ENCODE measurements at regions not wholly inside any gene's neighbourhood (a gene's known extent, or its start where the extent isn't known, plus 50 kb on each side); places are given as distances from the start of the nearest gene placed in this dataset.

- no peaks in the 10 kb centered on the region for H3K9me3 ChIP-seq
- intact Hi-C loops (cut with DNase I) = no loop called here
- H3K4me1 ChIP-seq = no peaks in the 10 kb centered on the region
- no peak overlapping the region for H3K27ac ChIP-seq
- no peaks in the 10 kb centered on the region for H3K36me3 ChIP-seq
- WGBS (ENCODE audit: insufficient coverage, low coverage, low lambda C conversion rate, missing lambda C conversion rate) = 42% methylated on average over 2 of the region's 2 CpGs
- ATAC-seq (no peak), DNase-seq (no peak)
- no peak overlapping the region for H3K4me3 ChIP-seq
- H3K27me3 ChIP-seq = no peaks in the 10 kb centered on the region
- TF ChIP-seq POLR2A (IDR thresholded peaks at IDR 0.05) (no peak), CTCF (IDR thresholded peaks at IDR 0.05) (no peak)
These were observed 163.0 kb upstream of the TBL1X start for GRCh38 chrX:9301836-9302235.

- no peak overlapping the region for H3K27ac ChIP-seq
- WGBS (ENCODE audit: insufficient coverage, low coverage, low lambda C conversion rate, missing lambda C conversion rate) = 59% methylated on average over 4 of the region's 4 CpGs
- ATAC-seq (no peak), DNase-seq (no peak)
- H3K4me1 ChIP-seq = no peaks in the 10 kb centered on the region
- intact Hi-C loops (cut with DNase I) = no loop called here
- no peak overlapping the region for H3K4me3 ChIP-seq
- no peaks in the 10 kb centered on the region for H3K9me3 ChIP-seq
- H3K27me3 ChIP-seq = no peaks in the 10 kb centered on the region
- TF ChIP-seq CTCF (IDR thresholded peaks at IDR 0.05) (no peak), POLR2A (IDR thresholded peaks at IDR 0.05) (no peak)
- H3K36me3 ChIP-seq = no peaks in the 10 kb centered on the region
These were observed 162.5 kb upstream of the TBL1X start for GRCh38 chrX:9302381-9302780.

- 75% methylated on average over 4 of the region's 4 CpGs for WGBS (ENCODE audit: insufficient coverage, low coverage, low lambda C conversion rate, missing lambda C conversion rate)
- no peak overlapping the region for H3K4me3 ChIP-seq
- no peak overlapping the region for H3K27ac ChIP-seq
- no peaks in the 10 kb centered on the region for H3K36me3 ChIP-seq
- H3K27me3 ChIP-seq = no peaks in the 10 kb centered on the region
- ATAC-seq (no peak), DNase-seq (no peak)
- TF ChIP-seq POLR2A (IDR thresholded peaks at IDR 0.05) = no peak
- TF ChIP-seq CTCF (IDR thresholded peaks at IDR 0.05) = no peak
- intact Hi-C loops (cut with DNase I) = no loop called here
- H3K9me3 ChIP-seq = no peaks in the 10 kb centered on the region
- no peaks in the 10 kb centered on the region for H3K4me1 ChIP-seq
These were observed 156.4 kb upstream of the TBL1X start for GRCh38 chrX:9308426-9308825.

GRCh38 chrX:9310616-9311015 is 154.2 kb upstream of the TBL1X start:
- WGBS (ENCODE audit: insufficient coverage, low coverage, low lambda C conversion rate, missing lambda C conversion rate) = 57% methylated on average over 2 of the region's 2 CpGs
- Histone ChIP-seq H3K4me1 (no peaks in the 10 kb centered on the region), H3K4me3 (no peak overlapping the region), H3K27me3 (no peaks in the 10 kb centered on the region), H3K36me3 (no peaks in the 10 kb centered on the region), H3K27ac (no peak overlapping the region), H3K9me3 (no peaks in the 10 kb centered on the region)
- intact Hi-C loops (cut with DNase I) = no loop called here
- no peak for ATAC-seq
- TF ChIP-seq CTCF (IDR thresholded peaks at IDR 0.05) (no peak), POLR2A (IDR thresholded peaks at IDR 0.05) (no peak)
- no peak for DNase-seq

Data from right lobe of liver (tissue), 6 donors.